HG02642 (cell line): ENCODE measurements at regions not wholly inside any gene's neighbourhood (a gene's known extent, or its start where the extent isn't known, plus 50 kb on each side); places are given as distances from the start of the nearest gene placed in this dataset.

Experiments used
- ATAC-seq: cut with Tn5 transposase; IDR thresholded peaks from one replicate; pipeline ENCODE4 v1.9.1; 2021; ENCODE audit warnings: mild to moderate bottlenecking; ENCODE audit not compliant: unreplicated experiment, poor library complexity

DNA sequence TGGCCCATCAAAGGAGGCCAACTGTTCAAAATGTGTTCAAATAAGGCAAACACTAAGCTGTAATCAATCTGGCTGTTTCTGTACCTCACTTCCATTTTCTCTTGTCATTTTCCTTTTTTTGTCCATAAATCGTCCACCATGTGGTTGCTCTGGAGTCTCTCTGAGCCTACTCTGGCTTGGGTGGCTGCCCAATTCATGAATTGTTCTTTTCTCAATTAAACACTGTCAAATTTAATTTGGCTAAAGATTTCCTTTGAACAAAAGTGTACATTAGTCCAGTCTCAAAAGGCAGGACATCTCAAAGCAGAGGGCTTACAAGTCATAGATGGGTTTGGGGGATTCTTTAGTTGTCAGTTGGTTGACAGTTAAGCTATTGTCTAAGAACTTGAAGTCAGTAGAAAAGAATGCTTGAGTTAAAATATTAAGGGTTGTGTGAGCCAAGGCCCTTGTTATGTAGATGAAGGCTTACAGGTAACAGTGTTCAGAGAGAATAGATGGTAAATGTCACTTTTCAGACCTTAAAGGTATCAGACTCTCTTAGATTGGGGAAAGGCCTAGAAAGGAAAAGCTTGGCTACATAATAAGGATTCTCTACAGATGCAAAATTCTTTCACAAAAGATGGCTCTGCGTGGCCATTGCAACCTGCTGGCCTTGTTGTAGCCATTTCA is 831.2 kb upstream of the CDH2 start:
- no peak for ATAC-seq

- no peak for ATAC-seq
These were observed 828.0 kb upstream of the CDH2 start for GRCh38 chr18:29004921-29005320.

GRCh38 chr18:29003194-29003593 is 826.3 kb upstream of the CDH2 start:
- ATAC-seq: no peak

DNA sequence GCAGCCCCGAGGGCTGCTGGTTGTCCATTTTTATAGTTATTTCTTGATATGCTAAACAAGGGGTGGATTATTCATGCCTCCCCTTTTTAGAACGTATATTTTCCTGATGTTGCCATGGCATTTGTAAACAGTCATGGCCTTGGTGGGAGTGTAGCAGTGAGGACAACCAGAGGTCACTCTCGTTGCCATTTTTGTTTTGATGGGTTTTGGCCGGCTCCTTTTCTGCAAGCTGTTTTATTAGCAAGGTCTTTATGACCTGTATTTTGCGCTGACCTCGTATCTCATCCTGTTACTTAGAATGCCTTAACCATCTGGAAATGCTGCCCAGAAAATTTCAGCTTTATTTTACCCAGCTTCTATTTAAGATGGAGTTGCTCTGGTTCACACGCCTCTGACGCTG is 825.8 kb upstream of the CDH2 start:
- ATAC-seq: no peak

GRCh38 chr18:28999726-29000125 is 822.8 kb upstream of the CDH2 start:
- no peak for ATAC-seq

GRCh38 chr18:28995319-28995718 is 818.4 kb upstream of the CDH2 start:
- ATAC-seq: no peak

DNA sequence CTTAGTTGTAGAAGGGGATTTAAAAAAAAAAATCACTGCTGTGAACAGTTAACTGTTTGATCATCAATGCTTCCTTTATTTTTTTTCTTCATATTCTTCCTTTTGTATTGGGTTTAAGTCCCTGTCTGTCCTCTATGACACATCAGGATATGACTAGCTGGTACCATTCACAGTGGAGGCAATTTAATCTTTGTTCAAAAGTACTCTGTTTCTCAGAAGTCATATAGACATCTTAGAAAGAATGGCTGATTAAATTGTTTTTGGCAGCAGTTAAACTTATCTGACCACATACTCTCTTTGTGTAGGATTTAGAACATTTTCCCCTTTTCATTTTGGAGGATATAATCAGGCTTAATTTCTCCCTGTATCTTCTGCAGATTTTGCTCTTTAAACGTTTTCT is 807.8 kb upstream of the CDH2 start:
- ATAC-seq: no peak

GRCh38 chr18:28974504-28974903 is 797.6 kb upstream of the CDH2 start:
- no peak for ATAC-seq

GRCh38 chr18:28973324-28973723 is 796.4 kb upstream of the CDH2 start:
- ATAC-seq: no peak

- ATAC-seq: no peak
These were observed 795.5 kb upstream of the CDH2 start for GRCh38 chr18:28972333-28972907.

- ATAC-seq: no peak
These were observed 786.6 kb upstream of the CDH2 start for GRCh38 chr18:28963481-28963880.

- ATAC-seq: no peak
These were observed 784.8 kb upstream of the CDH2 start for GRCh38 chr18:28961669-28962228.

DNA sequence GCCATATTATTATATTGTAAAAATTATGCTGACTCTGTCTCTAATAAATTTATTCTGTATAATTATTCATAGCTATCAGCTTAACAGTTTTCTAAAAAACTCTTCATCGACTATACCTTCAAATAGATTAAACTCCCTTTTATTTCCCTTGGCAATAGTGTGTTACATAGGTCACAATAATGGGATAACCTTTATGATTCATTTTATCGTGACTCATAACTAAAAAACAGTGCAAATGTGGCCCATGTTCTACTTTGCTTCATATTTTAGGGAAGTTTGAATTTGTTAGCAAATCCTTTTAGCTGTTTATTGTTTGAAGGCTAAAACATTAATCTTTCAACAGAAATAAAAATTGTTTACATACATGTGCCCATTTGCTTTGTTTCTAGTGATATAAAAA is 783.2 kb upstream of the CDH2 start:
- no peak for ATAC-seq

DNA sequence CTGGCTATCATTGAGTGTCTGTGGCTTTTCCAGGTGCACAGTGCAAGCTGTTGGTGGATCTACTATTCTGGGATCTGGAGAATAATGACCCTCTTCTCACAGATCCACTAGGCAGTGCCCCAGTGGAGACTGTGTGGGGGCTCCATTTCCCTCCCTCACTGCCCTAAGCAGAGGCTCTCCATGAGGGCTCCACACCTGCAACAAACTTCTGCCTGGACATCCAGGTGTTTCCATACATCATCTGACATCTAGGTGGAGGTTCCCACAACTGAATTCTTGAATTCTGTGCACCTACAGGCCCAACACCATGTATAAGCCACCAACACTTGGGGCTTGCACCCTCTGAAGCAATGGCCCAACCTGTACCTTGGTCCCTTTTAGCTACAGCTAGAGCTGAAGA is 775.4 kb upstream of the CDH2 start:
- no peak for ATAC-seq

GRCh38 chr18:28947900-28948299 is 771.0 kb upstream of the CDH2 start:
- no peak for ATAC-seq

DNA sequence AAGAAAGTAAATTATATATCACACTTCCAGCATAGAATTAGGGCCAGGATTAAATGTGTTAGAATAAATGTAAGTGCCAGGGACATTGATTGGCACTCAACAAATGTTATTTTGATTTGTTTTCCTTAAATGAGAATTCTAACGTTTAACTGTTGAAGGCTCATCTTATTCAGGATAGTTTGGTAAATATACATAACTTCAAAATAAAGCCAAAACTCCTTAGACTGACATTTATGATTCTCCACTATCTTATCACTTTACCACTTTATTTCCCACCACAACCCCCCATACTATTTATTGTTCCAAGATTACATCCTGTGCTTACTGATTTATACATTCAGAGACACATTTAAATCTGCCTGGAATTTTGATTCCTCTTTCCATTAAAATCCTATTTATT is 769.5 kb upstream of the CDH2 start:
- ATAC-seq: no peak

DNA sequence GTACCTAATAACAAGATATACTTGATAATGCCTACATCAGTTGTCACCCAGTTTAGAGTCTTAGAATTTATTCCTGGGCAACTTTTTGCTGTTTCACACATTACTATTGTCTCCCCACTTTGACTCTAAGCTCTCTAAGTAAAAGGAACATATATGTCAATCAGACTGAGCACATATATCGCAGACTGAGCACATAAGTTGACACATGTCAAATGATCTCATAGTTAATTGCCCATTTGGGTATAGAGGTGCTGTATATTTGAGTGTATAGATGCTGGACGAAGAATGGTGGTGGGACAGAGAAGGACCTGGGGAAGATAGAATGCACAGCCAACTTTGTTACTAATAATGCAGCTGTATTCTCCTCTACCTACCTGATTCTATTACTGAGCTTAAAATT is 746.0 kb upstream of the CDH2 start:
- ATAC-seq: no peak

GRCh38 chr18:28916456-28916855 is 739.5 kb upstream of the CDH2 start:
- ATAC-seq: no peak

DNA sequence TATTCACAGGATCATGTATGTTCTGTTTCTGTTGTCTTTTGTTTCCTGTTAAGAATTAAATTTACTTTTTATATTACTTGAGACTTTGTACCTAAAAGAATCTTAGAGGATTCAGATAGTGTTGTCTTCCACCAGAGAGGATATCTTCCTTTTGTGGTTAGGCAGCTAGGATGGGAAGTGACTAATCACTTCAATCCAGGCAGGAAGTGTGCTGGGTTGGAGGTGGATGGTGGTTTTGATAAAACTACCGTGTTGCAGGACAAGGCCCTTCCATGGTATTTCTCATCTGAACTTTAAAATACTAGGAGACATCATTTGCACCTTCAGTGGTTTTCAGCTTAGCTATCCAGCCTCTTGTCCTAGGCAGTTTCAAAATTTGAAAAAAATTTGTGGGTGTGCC is 728.6 kb upstream of the CDH2 start:
- no peak for ATAC-seq

GRCh38 chr18:28904789-28905364 is 727.9 kb upstream of the CDH2 start:
- ATAC-seq: no peak

DNA sequence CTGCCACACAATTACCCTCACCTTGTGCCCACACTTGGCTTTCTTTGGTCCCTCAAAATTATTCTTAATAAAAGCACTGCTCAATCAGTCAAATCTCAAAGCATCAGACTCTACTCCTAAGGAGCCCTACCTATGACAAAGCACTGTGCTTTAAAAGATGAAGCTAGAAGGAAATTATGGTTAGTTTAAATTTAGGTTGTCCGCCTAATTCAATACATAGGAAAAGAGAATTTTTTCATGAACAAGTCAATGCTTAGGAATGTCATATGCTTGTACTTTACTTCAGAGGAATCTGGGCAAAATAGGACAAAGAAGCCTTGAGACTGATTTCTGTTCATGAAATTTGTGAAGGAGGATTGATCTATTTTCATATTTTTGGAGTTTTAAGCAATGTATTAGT is 726.4 kb upstream of the CDH2 start:
- ATAC-seq: no peak

- no peak for ATAC-seq
These were observed 713.9 kb upstream of the CDH2 start for GRCh38 chr18:28890791-28891190.
